ENCODE measurements at regions not wholly inside any gene's neighbourhood (a gene's known extent, or its start where the extent isn't known, plus 50 kb on each side); places are given as distances from the start of the nearest gene placed in this dataset.

- DNase-seq = no peak
Measured at GRCh38 chr11:119904531-119905035, 175.6 kb upstream of the NECTIN1 start.

DNA sequence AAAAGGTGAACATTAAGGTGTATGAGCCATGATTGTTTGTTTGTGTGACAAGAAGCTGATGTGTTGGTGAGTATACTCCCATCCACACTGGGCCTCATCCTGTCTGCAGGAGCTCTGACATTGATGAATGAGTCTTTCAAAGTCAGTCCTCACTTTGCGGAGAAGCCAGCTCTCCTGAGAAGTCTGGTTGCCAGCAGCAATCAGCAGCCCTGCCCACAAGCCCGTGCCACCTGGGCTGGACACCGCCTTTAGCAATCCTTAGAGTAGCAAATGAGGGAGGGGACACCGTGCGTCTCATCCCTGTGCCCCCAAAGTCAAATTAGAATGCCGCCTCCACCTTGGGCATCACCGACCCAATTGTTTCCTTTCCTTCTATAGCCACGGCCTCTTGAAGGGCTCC, 174.8 kb upstream of the NECTIN1 start:
- DNase-seq = no peak

DNA sequence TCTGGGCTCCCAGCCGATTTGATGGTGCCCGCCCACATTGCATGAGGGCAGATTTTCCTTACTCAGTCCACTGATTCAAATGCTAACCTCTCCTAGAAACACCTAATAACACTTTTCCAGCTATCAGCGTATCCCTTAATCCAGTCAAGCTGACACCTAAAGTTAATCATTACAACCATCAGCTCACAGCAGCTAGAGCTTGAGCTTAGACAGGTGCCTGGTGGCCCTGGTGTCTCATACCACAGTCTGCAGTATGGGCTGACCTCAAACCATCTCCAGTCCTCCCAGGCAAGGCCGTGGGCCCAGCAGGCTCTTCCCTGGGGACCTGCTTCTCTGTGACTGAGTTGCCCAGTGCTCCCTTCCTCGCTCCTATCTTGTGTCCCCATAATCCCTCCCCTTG, 174.4 kb upstream of the NECTIN1 start:
- no peak for DNase-seq

GRCh38 chr11:119902656-119903231, 173.7 kb upstream of the NECTIN1 start:
- DNase-seq = no peak

DNA sequence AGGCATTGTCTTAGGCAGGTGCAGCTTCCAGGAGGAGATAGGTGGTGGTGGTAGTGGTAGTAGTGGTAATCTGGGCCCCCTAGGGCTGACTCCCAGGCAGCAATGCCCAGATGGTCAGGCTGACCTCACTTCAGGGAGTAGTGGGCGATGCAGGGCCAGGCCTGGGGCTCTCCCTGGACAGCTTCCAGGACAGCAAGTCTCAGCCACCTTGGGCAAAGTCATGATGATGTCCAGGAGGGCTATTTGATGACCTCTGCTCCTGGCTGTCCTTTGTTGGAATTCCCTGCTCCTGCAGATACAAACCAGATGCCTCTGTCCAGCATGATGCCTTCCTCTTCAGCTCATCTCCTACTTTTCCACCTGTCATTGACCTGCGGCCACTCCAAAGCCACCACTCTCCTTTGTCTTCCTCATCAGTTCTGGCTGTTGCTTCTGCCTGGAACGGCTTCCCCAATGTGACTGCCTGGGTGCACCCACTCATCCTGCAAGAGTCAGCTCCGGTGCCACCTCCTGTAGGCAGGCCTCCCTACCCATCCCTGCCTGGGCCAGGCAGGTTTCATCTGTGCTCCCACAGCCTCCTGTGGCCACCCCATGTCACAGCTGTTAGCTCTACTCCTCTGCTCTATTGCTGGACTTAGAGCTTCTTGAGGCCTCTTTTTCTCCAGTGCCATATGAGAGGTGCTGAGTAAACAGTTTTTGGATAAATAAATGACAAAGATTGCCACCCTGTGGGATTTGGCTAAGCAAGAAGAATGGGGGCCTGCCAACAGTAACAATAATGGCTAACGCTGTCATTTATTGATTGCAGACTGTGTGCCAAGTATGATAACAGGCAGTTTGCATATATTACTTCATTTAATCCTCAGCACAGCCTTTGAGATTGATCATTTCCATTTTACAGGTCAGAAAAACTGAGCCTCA, 172.9 kb upstream of the NECTIN1 start:
- DNase-seq = no peak

DNA sequence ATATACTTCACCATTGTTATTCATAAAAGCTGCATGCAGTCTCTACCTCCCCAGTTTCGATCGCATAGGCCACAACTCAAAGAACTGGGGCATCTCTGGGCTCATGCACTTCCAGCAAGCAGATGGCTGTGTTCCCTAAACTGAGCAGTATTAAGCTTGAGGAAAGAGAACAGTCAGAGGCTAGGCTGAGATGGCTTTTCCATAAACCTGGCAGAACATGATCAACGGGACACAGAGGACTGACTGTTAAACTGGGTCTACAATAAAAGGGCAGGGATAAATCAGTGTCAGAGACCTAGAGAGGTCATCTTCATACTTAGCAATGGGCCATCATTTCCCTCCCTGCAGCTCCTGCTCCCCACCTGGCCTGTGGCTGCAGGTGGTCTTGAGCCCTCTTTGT, 171.0 kb upstream of the NECTIN1 start:
- no peak for DNase-seq

GRCh38 chr11:119897576-119897975, 168.6 kb upstream of the NECTIN1 start:
- no peak for DNase-seq

GRCh38 chr11:119897046-119897440, 168.0 kb upstream of the NECTIN1 start:
- DNase-seq = no peak

DNA sequence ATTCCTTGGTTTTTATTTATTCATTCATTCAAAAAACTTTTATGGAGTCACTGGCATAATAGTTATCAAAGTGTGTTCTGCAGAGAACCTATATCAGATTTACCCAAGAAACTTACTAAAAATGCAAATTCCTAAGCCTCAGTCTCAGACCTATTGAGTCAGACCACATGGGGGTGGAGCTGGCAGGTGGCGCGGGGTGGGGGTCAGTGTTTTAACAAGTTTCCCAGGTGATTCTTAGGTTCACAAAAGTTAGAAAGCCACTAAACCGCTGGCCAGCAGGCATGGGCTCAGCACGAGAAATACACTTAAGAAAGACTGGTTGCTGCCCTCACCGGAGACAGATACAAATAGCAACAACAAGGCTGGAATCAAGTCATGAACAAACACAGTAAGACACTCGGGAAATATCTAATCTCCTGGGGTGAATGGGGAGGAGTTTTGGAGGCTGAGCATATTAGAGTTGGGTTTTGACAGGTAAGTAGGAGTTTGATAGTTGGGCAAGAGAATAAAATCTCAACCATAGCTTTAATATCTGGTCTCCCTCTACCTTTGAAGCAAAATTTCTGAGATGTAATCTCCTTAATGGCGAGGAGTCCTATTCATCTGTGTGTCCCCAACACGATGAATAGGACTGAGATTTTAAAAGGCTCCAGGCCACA, 167.5 kb upstream of the NECTIN1 start:
- no peak for DNase-seq

GRCh38 chr11:119895981-119896380, 167.0 kb upstream of the NECTIN1 start:
- no peak for DNase-seq

GRCh38 chr11:119894916-119895315, 165.9 kb upstream of the NECTIN1 start:
- no peak for DNase-seq

DNA sequence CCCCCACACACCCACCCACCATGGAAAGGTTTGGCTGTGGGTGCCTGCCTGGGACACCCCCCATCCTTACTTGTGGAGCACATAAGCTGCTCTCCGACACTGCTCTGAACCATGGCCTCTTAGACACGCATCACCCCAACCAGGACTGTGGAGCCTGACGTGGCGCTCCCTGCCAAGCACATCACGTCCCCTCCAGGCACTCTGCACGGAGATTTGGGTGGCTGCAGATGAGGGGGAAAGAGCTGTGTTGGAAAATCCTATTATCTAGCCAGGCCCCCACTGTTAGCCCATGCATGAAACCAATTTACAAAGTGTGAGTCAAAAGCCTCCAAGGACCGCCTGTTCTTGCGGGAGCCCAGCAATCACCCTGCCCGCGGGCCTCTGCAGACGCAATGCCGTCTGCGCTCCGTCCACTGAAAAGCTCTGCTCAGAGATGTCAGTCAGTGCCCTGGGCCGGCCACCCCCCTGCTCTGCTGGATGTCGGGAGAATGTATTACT, 163.4 kb upstream of the NECTIN1 start:
- no peak for DNase-seq

DNA sequence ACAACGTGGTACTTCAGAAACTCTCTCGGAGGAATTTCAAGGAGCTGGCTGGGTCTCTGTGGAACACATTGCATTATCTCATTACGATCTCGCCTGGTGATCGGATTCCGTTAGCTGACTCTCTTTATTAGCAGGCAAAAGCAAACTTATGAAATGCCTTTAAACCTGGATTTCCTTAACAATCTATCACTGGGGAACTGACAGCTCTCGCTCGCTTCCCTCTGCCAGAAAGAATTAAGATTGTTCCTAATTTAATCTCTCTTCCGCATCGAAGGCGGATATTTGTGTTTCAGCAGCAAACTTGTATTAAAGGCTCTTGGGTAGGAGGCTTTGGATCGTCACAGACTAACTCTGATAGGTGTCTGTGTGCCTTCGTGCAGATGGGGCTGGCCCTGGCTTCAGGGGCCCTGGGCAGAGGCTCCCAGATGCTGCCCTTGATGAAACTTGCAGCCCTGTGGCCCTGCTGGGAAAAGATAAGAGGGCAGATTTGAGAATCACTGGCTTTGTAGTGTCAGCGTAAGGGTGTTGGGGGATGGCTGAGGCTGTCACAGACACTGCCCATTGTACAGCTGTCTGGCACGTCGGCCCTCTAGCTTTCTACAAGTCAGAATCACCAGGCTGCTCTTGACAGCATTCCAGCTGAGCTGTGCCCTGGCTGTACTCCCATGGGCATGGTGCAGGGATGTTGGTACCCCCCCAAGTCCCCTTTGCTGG, 162.2 kb upstream of the NECTIN1 start:
- DNase-seq = no peak

- no peak for DNase-seq
Measured at GRCh38 chr11:119890466-119890865, 161.5 kb upstream of the NECTIN1 start.

GRCh38 chr11:119889728-119890280, 160.8 kb upstream of the NECTIN1 start:
- no peak for DNase-seq

- DNase-seq = no peak
Measured at GRCh38 chr11:119889111-119889510, 160.1 kb upstream of the NECTIN1 start.

- DNase-seq = no peak
Measured at GRCh38 chr11:119888119-119888518, 159.1 kb upstream of the NECTIN1 start.

DNA sequence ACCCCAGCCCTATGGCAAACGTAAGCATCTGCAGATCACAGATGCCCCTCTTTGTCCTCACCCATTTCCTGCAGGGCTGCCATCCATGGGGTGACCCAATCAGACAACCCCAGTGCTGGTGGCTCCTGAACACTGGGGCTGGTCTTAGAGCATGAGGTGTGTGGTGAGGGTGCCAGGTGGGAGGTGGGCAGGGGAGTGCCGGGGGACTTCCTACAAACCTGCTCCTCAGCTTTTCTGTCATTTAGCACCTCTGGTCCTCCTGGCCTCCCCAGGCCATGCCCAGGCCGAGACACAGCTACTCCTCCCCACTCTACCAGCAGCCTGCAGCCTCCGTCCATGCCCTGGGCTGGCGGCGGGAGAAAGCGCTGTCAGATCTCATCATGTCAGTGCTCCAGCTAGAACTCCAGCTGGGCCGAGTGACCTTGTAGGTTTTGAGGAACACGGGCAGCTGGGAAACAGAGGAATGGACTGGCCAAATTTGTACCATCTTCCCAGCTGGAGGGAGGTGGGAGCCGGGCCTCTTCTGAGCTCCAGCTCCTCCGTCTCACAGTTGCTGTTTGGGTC, 157.7 kb upstream of the NECTIN1 start:
- no peak for DNase-seq

DNA sequence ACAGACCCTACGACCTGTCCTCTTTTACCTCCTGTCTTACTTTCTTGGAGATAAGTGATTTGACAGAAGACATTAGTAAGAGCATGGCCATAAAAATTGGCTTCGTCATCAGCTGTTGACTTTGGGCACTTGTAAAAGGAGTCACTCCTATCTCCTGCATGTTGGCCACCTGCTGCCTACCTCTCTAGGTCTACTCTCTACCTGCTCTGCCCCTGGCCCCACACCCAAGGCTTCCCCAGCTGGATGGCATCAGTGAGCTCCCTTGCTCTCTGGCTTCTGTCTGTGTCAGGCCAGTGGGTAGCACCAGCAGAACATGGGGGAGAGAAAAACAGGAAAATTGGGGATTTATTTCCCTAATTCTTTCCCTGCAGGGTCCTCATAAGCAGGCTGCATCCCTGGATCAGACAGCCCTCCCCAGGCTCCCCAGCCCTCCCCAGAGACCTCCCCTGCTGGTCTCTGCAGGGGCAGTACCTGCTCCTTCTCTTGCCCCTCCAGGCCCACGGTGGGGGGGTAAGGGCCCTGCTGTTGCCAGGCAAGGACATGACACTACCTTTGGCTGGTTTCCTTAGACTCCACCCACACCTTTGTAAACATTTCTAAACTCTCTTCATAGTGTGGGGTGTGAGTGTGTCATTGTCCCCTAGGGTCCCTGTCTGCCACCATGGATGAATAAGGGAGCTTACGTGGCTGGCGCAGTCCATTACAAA, 157.0 kb upstream of the NECTIN1 start:
- no peak for DNase-seq

- DNase-seq = no peak
Measured at GRCh38 chr11:119885067-119885466, 156.1 kb upstream of the NECTIN1 start.

DNA sequence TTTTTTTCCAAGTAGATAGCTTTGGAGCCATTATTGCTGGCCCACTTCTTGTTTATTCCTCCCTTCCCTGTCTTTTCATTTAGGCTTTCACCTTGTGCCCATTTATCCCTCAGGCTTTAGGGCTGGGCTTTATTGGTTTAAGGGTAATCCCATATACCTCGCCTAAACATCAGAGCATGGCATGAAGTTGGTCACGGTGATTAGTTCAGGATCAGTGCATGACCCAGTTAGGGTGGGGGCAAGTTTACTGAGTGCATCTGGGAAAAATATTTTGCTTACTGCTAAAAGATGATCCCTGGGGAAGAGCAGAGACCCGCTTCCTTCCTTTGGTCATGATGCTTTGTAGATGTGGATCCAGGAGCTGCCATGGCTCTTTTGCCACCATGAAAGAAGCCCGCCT, 153.3 kb upstream of the NECTIN1 start:
- DNase-seq = no peak

DNA sequence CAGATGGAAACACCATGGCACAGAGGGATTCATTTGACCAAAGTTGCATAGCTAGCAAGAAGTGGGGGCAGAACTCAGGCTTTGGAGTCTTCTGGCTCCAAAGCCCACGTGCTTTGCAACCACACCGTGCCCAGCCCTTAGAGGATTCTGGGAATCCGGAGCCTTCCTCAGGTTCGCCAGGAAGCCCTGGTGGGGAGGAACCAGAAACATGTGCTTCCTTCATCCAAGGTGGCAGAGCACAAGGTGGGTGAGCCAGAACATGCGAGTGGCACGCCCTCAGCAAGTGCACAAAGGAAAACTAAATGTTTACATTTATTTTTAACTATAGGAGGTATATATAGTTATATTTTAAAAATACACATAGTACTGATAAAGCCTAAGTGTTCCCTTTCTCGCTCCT, 151.9 kb upstream of the NECTIN1 start:
- no peak for DNase-seq

Data from fibroblast of skin of right biceps (primary cell).